Naive thymus-derived CD8-positive, alpha-beta T cell (primary cell): ENCODE measurements at regions not wholly inside any gene's neighbourhood (a gene's known extent, or its start where the extent isn't known, plus 50 kb on each side); places are given as distances from the start of the nearest gene placed in this dataset.

Experiments used
- ATAC-seq, 2 donors: fragments of 150-1000 bp; cut with Tn5 transposase in 1 of 2; sonication (Bioruptor Pico), chemical (Tn5 transposase) in 1 of 2; 1 replicate in 1 of 2; 2 replicates in 1 of 2; pipeline ENCODE4 v1.10.0; 2021; ENCODE audit warnings: mild to moderate bottlenecking in 2 of 2, moderate library complexity in 2 of 2
- POLR2A ChIA-PET: fragments of 350-600 bp; sonication (Branson Sonifier 250); formaldehyde crosslinking; loops from one replicate; lab custom pipeline; 2021; ENCODE audit warnings: antibody characterized with exemption; lab: Charles Lee
- DNase-seq, 10 donors: peaks; one replicate each; pipeline versions ENCODE4 v3.0.0 to v3.0.0-alpha.2; 2020 to 2022
- H3K27ac Mint-ChIP-seq, 10 donors: one replicate each; pipeline ENCODE4 v1.8.0; 2020 to 2022; ENCODE audit warnings: mild to moderate bottlenecking in 10 of 10, mixed read lengths in 10 of 10, moderate library complexity in 4 of 10, inconsistent platforms in 1 of 10
- H3K27me3 Mint-ChIP-seq, 5 donors: one replicate each; pipeline ENCODE4 v1.8.0; 2021 to 2022; ENCODE audit warnings: mixed read lengths in 5 of 5
- H3K36me3 Mint-ChIP-seq, 3 donors: one replicate each; pipeline ENCODE4 v1.8.0; 2020 to 2022; ENCODE audit warnings: mixed read lengths in 3 of 3, mild to moderate bottlenecking in 2 of 3, inconsistent platforms in 1 of 3
- H3K4me1 Mint-ChIP-seq, 4 donors: one replicate each; pipeline ENCODE4 v1.8.0; 2021 to 2022; ENCODE audit warnings: mixed read lengths in 4 of 4
- H3K4me3 Mint-ChIP-seq, 10 donors: one replicate each; pipeline ENCODE4 v1.8.0; 2020 to 2022; ENCODE audit warnings: mild to moderate bottlenecking in 10 of 10, mixed read lengths in 10 of 10, moderate library complexity in 6 of 10, inconsistent platforms in 1 of 10
- H3K9me3 Mint-ChIP-seq, 9 donors: one replicate each; pipeline ENCODE4 v1.8.0; 2020 to 2022; ENCODE audit warnings: mixed read lengths in 9 of 9, mild to moderate bottlenecking in 3 of 9, inconsistent platforms in 1 of 9, moderate library complexity in 1 of 9

DNA sequence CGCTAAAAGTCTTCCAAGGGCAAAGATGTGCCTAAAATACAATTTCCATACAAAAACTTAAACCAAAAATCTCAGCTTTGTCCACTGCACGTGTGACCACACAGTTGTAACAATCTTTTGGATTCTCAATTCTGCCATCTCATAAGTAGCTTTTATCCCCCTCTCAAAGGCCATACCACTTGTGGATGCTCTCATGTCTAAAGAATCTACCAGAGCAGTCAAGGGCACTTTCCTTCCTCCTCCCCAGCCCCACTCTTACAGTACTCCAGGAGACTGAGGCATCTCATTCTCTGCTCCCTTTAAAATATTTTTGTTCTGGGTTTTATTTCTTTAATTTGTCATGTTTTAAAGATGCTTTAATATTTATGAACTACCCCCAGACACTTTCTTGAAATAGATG is 102.3 kb upstream of the PFN2 start:
- peaks cover 0 to 8% (median 3%) of the 10 kb centered on the region in 9 donors for H3K9me3 Mint-ChIP-seq
- ATAC-seq (no peak), DNase-seq (no peak)
- no peak overlapping the region for H3K4me3 Mint-ChIP-seq
- H3K36me3 Mint-ChIP-seq, result peaks cover 0 to 1% (median 0%) of the 10 kb centered on the region in 3 donors
- H3K27ac Mint-ChIP-seq, result no peak overlapping the region
- peaks cover 0 to 9% (median 4%) of the 10 kb centered on the region in 4 donors for H3K4me1 Mint-ChIP-seq
- peaks cover 16 to 26% (median 17%) of the 10 kb centered on the region in 5 donors for H3K27me3 Mint-ChIP-seq
- POLR2A ChIA-PET, result no interaction called here

- Mint-ChIP-seq H3K4me3 (no peak overlapping the region), H3K36me3 (peaks cover 0 to 1% (median 0%) of the 10 kb centered on the region in 3 donors), H3K27me3 (peaks cover 18 to 31% (median 20%) of the 10 kb centered on the region in 5 donors), H3K9me3 (peaks cover 0 to 8% (median 3%) of the 10 kb centered on the region in 9 donors), H3K27ac (no peak overlapping the region), H3K4me1 (peaks cover 0 to 7% (median 2%) of the 10 kb centered on the region in 4 donors)
- POLR2A ChIA-PET, result no interaction called here
- DNase-seq (no peak), ATAC-seq (no peak)
Measured at GRCh38 chr3:150072576-150072975, 101.9 kb upstream of the PFN2 start.

- H3K36me3 Mint-ChIP-seq, result peaks cover 0 to 1% (median 0%) of the 10 kb centered on the region in 3 donors
- DNase-seq (no peak), ATAC-seq (no peak)
- peaks cover 24 to 39% (median 31%) of the 10 kb centered on the region in 5 donors for H3K27me3 Mint-ChIP-seq
- H3K27ac Mint-ChIP-seq, result peak overlapping the region in 1 of 10 donors; percentile 65
- H3K9me3 Mint-ChIP-seq, result peaks cover 0 to 3% (median 0%) of the 10 kb centered on the region in 9 donors
- no peak overlapping the region for H3K4me3 Mint-ChIP-seq
- H3K4me1 Mint-ChIP-seq, result peaks cover 0 to 1% (median 0%) of the 10 kb centered on the region in 4 donors
- POLR2A ChIA-PET, result no interaction called here
Measured at GRCh38 chr3:150070271-150070670, 99.6 kb upstream of the PFN2 start.

GRCh38 chr3:150069633-150070032 is 98.9 kb upstream of the PFN2 start:
- Mint-ChIP-seq H3K9me3 (peaks cover 0 to 3% (median 0%) of the 10 kb centered on the region in 9 donors), H3K27me3 (peaks cover 27 to 39% (median 34%) of the 10 kb centered on the region in 5 donors), H3K27ac (no peak overlapping the region), H3K4me1 (peaks cover 0 to 1% (median 0%) of the 10 kb centered on the region in 4 donors), H3K4me3 (no peak overlapping the region), H3K36me3 (peaks cover 0 to 1% (median 0%) of the 10 kb centered on the region in 3 donors)
- ATAC-seq (no peak), DNase-seq (no peak)
- POLR2A ChIA-PET, result no interaction called here

DNA sequence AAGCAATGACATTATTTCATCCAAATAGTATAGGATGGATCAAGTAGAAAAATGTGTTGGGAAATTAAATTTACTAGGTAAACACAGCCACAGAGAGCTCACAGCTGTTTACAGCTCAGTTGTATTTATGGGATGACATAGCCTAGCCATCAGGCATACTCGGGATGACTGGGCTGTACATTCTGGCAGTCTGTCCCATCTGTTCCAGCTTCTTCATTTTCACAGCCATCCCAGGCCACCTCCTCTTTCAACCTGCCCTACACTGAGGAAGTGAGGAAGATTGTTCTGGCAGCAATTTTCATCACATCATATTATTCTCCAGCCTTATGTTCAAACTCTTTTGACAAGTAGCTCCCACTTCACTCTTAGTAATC is 98.4 kb upstream of the PFN2 start:
- no peak for DNase-seq
- Mint-ChIP-seq H3K27ac (no peak overlapping the region), H3K36me3 (peaks cover 0 to 1% (median 0%) of the 10 kb centered on the region in 3 donors), H3K27me3 (peaks cover 27 to 39% (median 31%) of the 10 kb centered on the region in 5 donors), H3K4me1 (peaks cover 0 to 1% (median 0%) of the 10 kb centered on the region in 4 donors), H3K9me3 (peaks cover 0 to 3% (median 0%) of the 10 kb centered on the region in 9 donors), H3K4me3 (no peak overlapping the region)
- POLR2A ChIA-PET, result no interaction called here
- no peak for ATAC-seq

GRCh38 chr3:150068440-150069153 is 97.9 kb upstream of the PFN2 start:
- H3K4me3 Mint-ChIP-seq, result no peak overlapping the region
- peaks cover 26 to 34% (median 30%) of the 10 kb centered on the region in 5 donors for H3K27me3 Mint-ChIP-seq
- H3K36me3 Mint-ChIP-seq, result no peaks in the 10 kb centered on the region
- no peaks in the 10 kb centered on the region for H3K4me1 Mint-ChIP-seq
- POLR2A ChIA-PET, result no interaction called here
- DNase-seq (no peak), ATAC-seq (no peak)
- H3K9me3 Mint-ChIP-seq, result no peaks in the 10 kb centered on the region
- H3K27ac Mint-ChIP-seq, result no peak overlapping the region

GRCh38 chr3:150067561-150067960 is 96.9 kb upstream of the PFN2 start:
- ATAC-seq, result no peak
- Mint-ChIP-seq H3K4me3 (no peak overlapping the region), H3K27ac (no peak overlapping the region), H3K36me3 (no peaks in the 10 kb centered on the region), H3K9me3 (no peaks in the 10 kb centered on the region), H3K27me3 (peaks cover 24 to 32% (median 25%) of the 10 kb centered on the region in 5 donors), H3K4me1 (no peaks in the 10 kb centered on the region)
- DNase-seq, result no peak
- POLR2A ChIA-PET, result no interaction called here

GRCh38 chr3:150064971-150065370 is 94.3 kb upstream of the PFN2 start:
- POLR2A ChIA-PET, result no interaction called here
- no peaks in the 10 kb centered on the region for H3K36me3 Mint-ChIP-seq
- no peaks in the 10 kb centered on the region for H3K9me3 Mint-ChIP-seq
- no peak overlapping the region for H3K27ac Mint-ChIP-seq
- DNase-seq (no peak), ATAC-seq (no peak)
- H3K4me3 Mint-ChIP-seq, result no peak overlapping the region
- peaks cover 14 to 29% (median 22%) of the 10 kb centered on the region in 5 donors for H3K27me3 Mint-ChIP-seq
- H3K4me1 Mint-ChIP-seq, result no peaks in the 10 kb centered on the region

- no peaks in the 10 kb centered on the region for H3K9me3 Mint-ChIP-seq
- peaks cover 10 to 23% (median 18%) of the 10 kb centered on the region in 5 donors for H3K27me3 Mint-ChIP-seq
- POLR2A ChIA-PET, result no interaction called here
- no peak overlapping the region for H3K4me3 Mint-ChIP-seq
- H3K4me1 Mint-ChIP-seq, result no peaks in the 10 kb centered on the region
- DNase-seq, result no peak
- no peaks in the 10 kb centered on the region for H3K36me3 Mint-ChIP-seq
- no peak for ATAC-seq
- H3K27ac Mint-ChIP-seq, result no peak overlapping the region
Measured at GRCh38 chr3:150063237-150063636, 92.5 kb upstream of the PFN2 start.

- H3K36me3 Mint-ChIP-seq, result no peaks in the 10 kb centered on the region
- H3K27me3 Mint-ChIP-seq, result peaks cover 7 to 16% (median 14%) of the 10 kb centered on the region in 5 donors
- H3K9me3 Mint-ChIP-seq, result no peaks in the 10 kb centered on the region
- ATAC-seq (no peak), DNase-seq (no peak)
- H3K27ac Mint-ChIP-seq, result no peak overlapping the region
- no peaks in the 10 kb centered on the region for H3K4me1 Mint-ChIP-seq
- no peak overlapping the region for H3K4me3 Mint-ChIP-seq
- POLR2A ChIA-PET, result no interaction called here
Measured at GRCh38 chr3:150062492-150062891, 91.8 kb upstream of the PFN2 start.

DNA sequence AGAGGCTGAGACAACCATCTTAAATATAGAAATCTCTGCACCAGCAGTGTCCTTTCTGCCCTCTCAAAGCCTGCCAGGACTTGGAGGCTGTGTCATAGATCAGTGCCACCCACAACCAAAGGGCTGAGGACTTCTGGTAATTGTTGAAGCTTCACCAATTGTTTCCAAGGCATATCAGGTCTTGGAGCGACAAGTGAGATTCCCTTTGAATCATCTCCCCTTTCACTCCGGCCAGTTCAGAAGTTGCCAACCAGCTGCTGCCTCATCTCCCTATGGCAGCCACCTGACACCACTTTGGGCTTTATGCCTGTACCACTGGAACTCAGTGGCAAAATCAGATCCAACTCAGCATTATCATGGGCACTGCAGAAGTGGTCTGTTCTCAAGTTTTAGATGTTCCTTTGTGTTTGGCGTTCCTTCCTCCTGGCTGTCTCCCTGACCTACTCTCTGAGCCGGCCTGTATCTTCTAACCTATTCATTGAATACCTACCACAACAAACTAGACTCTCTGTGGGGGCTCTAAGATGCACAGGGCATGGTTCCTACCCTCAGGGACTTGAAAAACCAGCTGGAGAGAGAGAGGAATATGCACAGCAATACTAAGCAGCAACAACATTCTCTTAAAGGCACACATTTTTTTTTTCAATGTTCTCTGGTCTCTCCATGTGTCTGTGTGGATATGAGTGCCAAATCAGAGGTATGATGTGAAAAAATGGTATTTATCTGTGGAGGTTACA is 90.8 kb upstream of the PFN2 start:
- Mint-ChIP-seq H3K9me3 (no peaks in the 10 kb centered on the region), H3K4me1 (no peaks in the 10 kb centered on the region), H3K27me3 (peaks cover 6 to 10% (median 8%) of the 10 kb centered on the region in 5 donors), H3K4me3 (no peak overlapping the region), H3K27ac (no peak overlapping the region), H3K36me3 (no peaks in the 10 kb centered on the region)
- no peak for ATAC-seq
- no peak for DNase-seq
- POLR2A ChIA-PET, result no interaction called here

GRCh38 chr3:150059729-150060128 is 89.0 kb upstream of the PFN2 start:
- Mint-ChIP-seq H3K27me3 (peaks cover 10 to 22% (median 14%) of the 10 kb centered on the region in 5 donors), H3K9me3 (no peaks in the 10 kb centered on the region), H3K4me1 (no peaks in the 10 kb centered on the region), H3K27ac (no peak overlapping the region), H3K4me3 (no peak overlapping the region), H3K36me3 (no peaks in the 10 kb centered on the region)
- POLR2A ChIA-PET, result no interaction called here
- DNase-seq (no peak), ATAC-seq (no peak)

- Mint-ChIP-seq H3K9me3 (no peaks in the 10 kb centered on the region), H3K4me3 (no peak overlapping the region), H3K27ac (no peak overlapping the region), H3K27me3 (peaks cover 10 to 27% (median 14%) of the 10 kb centered on the region in 5 donors), H3K36me3 (no peaks in the 10 kb centered on the region), H3K4me1 (no peaks in the 10 kb centered on the region)
- no peak for DNase-seq
- no peak for ATAC-seq
- POLR2A ChIA-PET, result no interaction called here
Measured at GRCh38 chr3:150059241-150059640, 88.5 kb upstream of the PFN2 start.
